ENCODE measurements at regions not wholly inside any gene's neighbourhood (a gene's known extent, or its start where the extent isn't known, plus 50 kb on each side); places are given as distances from the start of the nearest gene placed in this dataset.

DNA sequence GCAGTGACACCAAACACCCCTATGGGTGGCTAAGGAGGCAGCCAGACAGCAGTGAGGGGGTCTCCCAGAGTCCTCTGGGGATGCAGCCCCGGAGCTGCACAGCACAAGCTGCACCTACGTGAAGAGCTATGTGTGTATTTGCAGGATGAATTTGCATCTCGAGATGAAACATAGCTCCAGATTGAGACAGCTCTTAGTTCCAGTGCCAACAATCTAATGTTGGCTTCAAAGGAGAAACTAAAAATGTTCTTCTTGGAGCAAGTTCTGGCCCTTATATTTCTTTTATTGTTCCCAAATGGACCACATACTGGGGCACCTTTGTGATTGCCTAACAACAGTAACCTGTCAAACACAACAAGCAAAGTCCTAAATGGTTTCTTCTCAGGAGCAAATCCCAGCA, 233.9 kb downstream of the SLC4A3 start:
- no peak overlapping the region for H3K4me3 ChIP-seq
- no peak for DNase-seq (ENCODE audit: extremely low read depth in 1 of 4, low spot score in 3 of 4)
- ChIA-PET CTCF (ENCODE audit: low intra/inter-chr PET ratio) (no interaction called here), POLR2A (interaction anchor here (1.0 kb wide), 1 partner anchor 9 kb away, joined by 5 read pairs; no protein-coding TSS in a partner anchor)
- no peak for FAIRE-seq
- no peaks in the 10 kb centered on the region for H3K9me3 ChIP-seq (replicated peaks; ENCODE audit: control insufficient read depth, insufficient read depth, low read depth, low read length)
- ATAC-seq = no peak
- H3K4me1 ChIP-seq (replicated peaks in 1 of 2; ENCODE audit: control insufficient read depth in 2 of 2, insufficient read depth in 2 of 2, low read length in 2 of 2) = no peaks in the 10 kb centered on the region
- no peaks in the 10 kb centered on the region for H3K9me1 ChIP-seq (ENCODE audit: control insufficient read depth, insufficient read depth, low read length)
- intact Hi-C loops (cut with micrococcal nuclease) (no loop called here), in situ Hi-C loops (cut with MboI) (no loop called here)
- no peaks in the 10 kb centered on the region for H4K20me1 ChIP-seq (replicated peaks; ENCODE audit: control insufficient read depth, insufficient read depth, low read length)
- BruUV-seq (replicated peaks) = no TSS peak
- no peak overlapping the region for H2AFZ ChIP-seq (ENCODE audit: low read depth, low read length)
- TF ChIP-seq, protein P1, sequence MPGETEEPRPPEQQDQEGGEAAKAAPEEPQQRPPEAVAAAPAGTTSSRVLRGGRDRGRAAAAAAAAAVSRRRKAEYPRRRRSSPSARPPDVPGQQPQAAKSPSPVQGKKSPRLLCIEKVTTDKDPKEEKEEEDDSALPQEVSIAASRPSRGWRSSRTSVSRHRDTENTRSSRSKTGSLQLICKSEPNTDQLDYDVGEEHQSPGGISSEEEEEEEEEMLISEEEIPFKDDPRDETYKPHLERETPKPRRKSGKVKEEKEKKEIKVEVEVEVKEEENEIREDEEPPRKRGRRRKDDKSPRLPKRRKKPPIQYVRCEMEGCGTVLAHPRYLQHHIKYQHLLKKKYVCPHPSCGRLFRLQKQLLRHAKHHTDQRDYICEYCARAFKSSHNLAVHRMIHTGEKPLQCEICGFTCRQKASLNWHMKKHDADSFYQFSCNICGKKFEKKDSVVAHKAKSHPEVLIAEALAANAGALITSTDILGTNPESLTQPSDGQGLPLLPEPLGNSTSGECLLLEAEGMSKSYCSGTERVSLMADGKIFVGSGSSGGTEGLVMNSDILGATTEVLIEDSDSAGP (CRISPR knock-in tag; IDR thresholded peaks at IDR 0.05) = no peak
- no peak for TF ChIP-seq FOSL1 (tag; conservative IDR thresholded peaks at IDR 0.05)
- TF ChIP-seq BRCA1 (IDR thresholded peaks at IDR 0.05) = no peak
- no peak for TF ChIP-seq BRCA1 (CRISPR knock-in tag; IDR thresholded peaks at IDR 0.05)
- TF ChIP-seq SMARCA4 (IDR thresholded peaks at IDR 0.05) = no peak
- TF ChIP-seq ZNF507 (tag; conservative IDR thresholded peaks at IDR 0.05) = no peak
- no peak for TF ChIP-seq RUNX1 (IDR thresholded peaks at IDR 0.05; ENCODE audit: low read depth)
- no peak for TF ChIP-seq ARID1B (IDR thresholded peaks at IDR 0.05)
- TF ChIP-seq SMAD4 (CRISPR knock-in tag; conservative IDR thresholded peaks at IDR 0.05) = no peak
- no peak for TF ChIP-seq NCOA2 (IDR thresholded peaks at IDR 0.05; ENCODE audit: partially characterized antibody in 2 of 2)
- no peak for TF ChIP-seq RBM15 (IDR thresholded peaks at IDR 0.05; ENCODE audit: insufficient read depth, low read length)
- no peak for TF ChIP-seq ZNF143 (CRISPR knock-in tag; IDR thresholded peaks at IDR 0.05)
- no peak for TF ChIP-seq SAFB (IDR thresholded peaks at IDR 0.05; ENCODE audit: borderline replicate concordance, low read depth, low read length)
- TF ChIP-seq FOXA3 (CRISPR knock-in tag; conservative IDR thresholded peaks at IDR 0.05 in 1 of 2, IDR thresholded peaks at IDR 0.05 in 1 of 2) = no peak
- no peak for TF ChIP-seq ZNF644 (tag; IDR thresholded peaks at IDR 0.05; ENCODE audit: low read depth)
- no peak for TF ChIP-seq TCFL5 (CRISPR knock-in tag; conservative IDR thresholded peaks at IDR 0.05)
- TF ChIP-seq NR3C1 (CRISPR knock-in tag; IDR thresholded peaks at IDR 0.05) = no peak
- no peak for TF ChIP-seq ZNF589 (CRISPR knock-in tag; IDR thresholded peaks at IDR 0.05; ENCODE audit: low read depth)
- no peak for TF ChIP-seq MXI1 (IDR thresholded peaks at IDR 0.05; ENCODE audit: low read depth, low read length)
- H3K36me3 ChIP-seq (ENCODE audit: control insufficient read depth, insufficient read depth, low read length) = no peaks in the 10 kb centered on the region
- no peak overlapping the region for H3K9ac ChIP-seq (ENCODE audit: insufficient read depth in 1 of 2, low read depth in 2 of 2, low read length in 2 of 2)
- H3K27ac ChIP-seq (ENCODE audit: extremely low read depth, low read depth, low read length) = no peak overlapping the region
- no peak overlapping the region for H3K4me2 ChIP-seq (ENCODE audit: insufficient read depth, low read length)
- H3K79me2 ChIP-seq (ENCODE audit: control insufficient read depth, insufficient read depth, low read length) = no peaks in the 10 kb centered on the region
- no peaks in the 10 kb centered on the region for H3K27me3 ChIP-seq (ENCODE audit: control insufficient read depth in 2 of 2, insufficient read depth in 2 of 2, low read length in 2 of 2)
- 0% methylated on average over 1 of the region's 3 CpGs for WGBS (ENCODE audit: insufficient coverage, low coverage, missing lambda C conversion rate)

Data from K562 (cell line).